SK-N-SH (cell line): ENCODE measurements at regions not wholly inside any gene's neighbourhood (a gene's known extent, or its start where the extent isn't known, plus 50 kb on each side); places are given as distances from the start of the nearest gene placed in this dataset.

Experiments used
- CTCF ChIA-PET: fragments of 300-600, 350-600 bp; formaldehyde crosslinking; extraction: SDS; loops from one replicate; lab custom pipeline; 2021; lab: Yijun Ruan, JAX
- POLR2A ChIA-PET: fragments of 350-600 bp; sonication (Branson Sonifier 250); formaldehyde crosslinking; extraction: SDS; loops from one replicate; lab custom pipeline; 2020; ENCODE audit warnings: antibody characterized with exemption, inconsistent platforms; lab: Yijun Ruan, JAX
- DNase-seq: peaks from one replicate; pipeline ENCODE4 v3.0.0; 2012
- H2AFZ ChIP-seq: fragments of 200-600 bp; sonication (generic); 2 replicates; pipeline ENCODE4 v1.8.1; 2016; ENCODE audit warnings: antibody characterized with exemption, mild to moderate bottlenecking, low read depth
- H3F3A ChIP-seq: fragments of 200-600 bp; sonication (generic); replicated peaks from 2 replicates; pipeline ENCODE3; 2016; ENCODE audit warnings: antibody characterized with exemption, mild to moderate bottlenecking; ENCODE audit not compliant: insufficient read depth
- H3K27ac ChIP-seq, 2 experiments: fragments of 200-500 bp in 1 of 2; fragments of 200-600 bp in 1 of 2; sonication (Bioruptor generic) in 1 of 2; sonication (generic), shearing (Covaris generic) in 1 of 2; 2 replicates each; pipeline versions ENCODE4 v1.5.1 to v1.6.1; 2014 to 2016; ENCODE audit warnings: low read depth in 2 of 2, inconsistent platforms in 1 of 2, low read length in 1 of 2, mild to moderate bottlenecking in 1 of 2, mixed read lengths in 1 of 2
- H3K27me3 ChIP-seq: fragments of 200-600 bp; sonication (generic), shearing (Covaris generic); 2 replicates; pipeline ENCODE4 v1.6.1; 2016; ENCODE audit warnings: mixed run types; ENCODE audit not compliant: insufficient read depth
- H3K36me3 ChIP-seq, 2 experiments: fragments of 200-500 bp in 1 of 2; fragments of 200-600 bp in 1 of 2; sonication (Bioruptor generic) in 1 of 2; sonication (generic) in 1 of 2; replicated peaks in 1 of 2; 2 replicates each; pipeline versions ENCODE3 to v1.5.1; 2014 to 2016; ENCODE audit warnings: low read length in 1 of 2, mild to moderate bottlenecking in 1 of 2; ENCODE audit not compliant: insufficient read depth in 2 of 2, control insufficient read depth in 1 of 2
- H3K4me1 ChIP-seq, 2 experiments: fragments of 200-500 bp in 1 of 2; fragments of 200-600 bp in 1 of 2; sonication (Bioruptor generic) in 1 of 2; sonication (generic), shearing (Covaris generic) in 1 of 2; 2 replicates each; pipeline versions ENCODE4 v1.5.1 to v1.6.1; 2014 to 2016; ENCODE audit warnings: low read depth in 1 of 2, low read length in 1 of 2, mixed run types in 1 of 2; ENCODE audit not compliant: insufficient read depth in 2 of 2, control insufficient read depth in 1 of 2
- H3K4me2 ChIP-seq: fragments of 200-600 bp; sonication (generic), shearing (Covaris generic); 2 replicates; pipeline ENCODE4 v1.6.1; 2017; ENCODE audit warnings: mixed run types
- H3K4me3 ChIP-seq, 2 experiments: fragments of 200-500 bp in 1 of 2; fragments of 200-600 bp in 1 of 2; sonication (Bioruptor generic) in 1 of 2; sonication (generic), shearing (Covaris generic) in 1 of 2; 2 replicates each; pipeline versions ENCODE4 v1.5.1 to v1.8.1; 2014 to 2016; ENCODE audit warnings: low read depth in 2 of 2, inconsistent platforms in 1 of 2, low read length in 1 of 2, mild to moderate bottlenecking in 1 of 2, mixed read lengths in 1 of 2, moderate library complexity in 1 of 2
- H3K79me2 ChIP-seq: fragments of 200-600 bp; sonication (generic); 2 replicates; pipeline ENCODE4 v1.8.1; 2017; ENCODE audit warnings: mild to moderate bottlenecking; ENCODE audit not compliant: insufficient read depth
- H3K9ac ChIP-seq: fragments of 200-600 bp; sonication (generic); 2 replicates; pipeline ENCODE4 v1.6.1; 2017; ENCODE audit warnings: mixed run types
- H3K9me2 ChIP-seq: fragments of 200-600 bp; sonication (generic); 2 replicates; pipeline ENCODE4 v1.6.1; 2017; ENCODE audit warnings: mixed run types
- H3K9me3 ChIP-seq: fragments of 200-600 bp; sonication (generic); 2 replicates; pipeline ENCODE4 v1.6.1; 2017; ENCODE audit warnings: mixed run types, mild to moderate bottlenecking, moderate library complexity
- H4K20me1 ChIP-seq: fragments of 200-600 bp; sonication (generic); 2 replicates; pipeline ENCODE4 v1.6.1; 2017; ENCODE audit warnings: mild to moderate bottlenecking, mixed run types; ENCODE audit not compliant: insufficient read depth
- CTCF ChIP-seq: fragments of 200-600 bp; sonication (generic); IDR thresholded peaks from 2 replicates; pipeline ENCODE4 v1.6.1; 2017; ENCODE audit warnings: antibody characterized with exemption, mild to moderate bottlenecking, moderate library complexity
- EP300 ChIP-seq, 2 experiments: IDR thresholded peaks; 2 replicates each; pipeline versions ENCODE4 v1.4.0 to v1.6.1; 2012; ENCODE audit warnings: borderline replicate concordance in 1 of 2, low read depth in 1 of 2, low read length in 1 of 2
- MAX ChIP-seq: IDR thresholded peaks from 2 replicates; pipeline ENCODE4 v1.4.0; 2012; ENCODE audit warnings: low read depth
- PBX3 ChIP-seq: IDR thresholded peaks from 2 replicates; pipeline ENCODE4; 2012
- RAD21 ChIP-seq: IDR thresholded peaks from 2 replicates; pipeline ENCODE4 v1.6.1; 2012; ENCODE audit warnings: mild to moderate bottlenecking, low read length
- RCOR1 ChIP-seq: fragments of 150-350 bp; IDR thresholded peaks from 2 replicates; pipeline ENCODE4 v1.6.1; 2017; ENCODE audit warnings: antibody characterized with exemption, low read length
- RXRA ChIP-seq: IDR thresholded peaks from 2 replicates; pipeline ENCODE4 v1.4.0; 2012; ENCODE audit warnings: low read depth, mild to moderate bottlenecking, borderline replicate concordance
- TCF12 ChIP-seq: IDR thresholded peaks from 2 replicates; pipeline ENCODE4 v1.4.0; 2012
- USF1 ChIP-seq: IDR thresholded peaks from 2 replicates; pipeline ENCODE4 v1.4.0; 2012; ENCODE audit warnings: low read depth, borderline replicate concordance
- ZBTB33 ChIP-seq: IDR thresholded peaks from 2 replicates; pipeline ENCODE4 v1.4.0; 2012; ENCODE audit warnings: low read depth, borderline replicate concordance

GRCh38 chr11:86726118-86726753 is 53.8 kb upstream of the ME3 start (continued):
- no peak for TF ChIP-seq CTCF
- peak; percentile 48 for TF ChIP-seq TCF12
- no peak for TF ChIP-seq ZBTB33
- no peak for TF ChIP-seq USF1
- no peak for TF ChIP-seq PBX3
- no peak for TF ChIP-seq MAX
- TF ChIP-seq RXRA, result no peak

- H3K27ac ChIP-seq, result no peak overlapping the region
- no peaks in the 10 kb centered on the region for H3K9me2 ChIP-seq
- ChIA-PET CTCF (no interaction called here), POLR2A (no interaction called here)
- H3K27me3 ChIP-seq, result no peaks in the 10 kb centered on the region
- no peak for DNase-seq
- H3K36me3 ChIP-seq, result peaks cover 0 to 28% of the 10 kb centered on the region in 2 experiments
- H3F3A ChIP-seq, result peaks cover 40% of the 10 kb centered on the region
- TF ChIP-seq MAX (no peak), RCOR1 (no peak), EP300 (IDR thresholded peaks at IDR 0.05; ENCODE audit: borderline replicate concordance in 1 of 2, low read depth in 1 of 2, low read length in 1 of 2) (no peak), RXRA (no peak), RAD21 (no peak)
- H3K9ac ChIP-seq, result no peak overlapping the region
- peaks cover 0 to 18% of the 10 kb centered on the region in 2 experiments for H3K4me1 ChIP-seq
- H3K79me2 ChIP-seq, result 0 out of 2 replicates have a peak, but pooled peaks cover 19% of the 10 kb centered on the region
- no peak overlapping the region for H2AFZ ChIP-seq
- peaks cover 11% of the 10 kb centered on the region for H3K9me3 ChIP-seq
- H3K4me3 ChIP-seq, result no peak overlapping the region
- no peaks in the 10 kb centered on the region for H4K20me1 ChIP-seq
- no peak overlapping the region for H3K4me2 ChIP-seq
These were observed 51.7 kb upstream of the ME3 start for GRCh38 chr11:86724137-86724536.
